SJSA1 (cell line): ENCODE measurements at regions not wholly inside any gene's neighbourhood (a gene's known extent, or its start where the extent isn't known, plus 50 kb on each side); places are given as distances from the start of the nearest gene placed in this dataset.

Source experiments
- DNase-seq, 2 experiments: peaks; one replicate each; pipeline ENCODE4 v3.0.0-alpha.2; 2015 to 2020; ENCODE audit warnings: low spot score in 2 of 2, low read depth in 1 of 2
- H3K27ac ChIP-seq: fragments of 250-450 bp; sonication (Bioruptor Pico); 2 replicates; pipeline ENCODE4 v1.5.1; 2020; ENCODE audit warnings: mild to moderate bottlenecking, moderate library complexity
- H3K27me3 ChIP-seq: fragments of 250-450 bp; sonication (Bioruptor Pico); replicated peaks from 2 replicates; pipeline ENCODE4 v1.5.1; 2020; ENCODE audit warnings: mild to moderate bottlenecking, moderate library complexity
- H3K36me3 ChIP-seq: fragments of 250-450 bp; sonication (Bioruptor Pico); 2 replicates; pipeline ENCODE4 v1.5.1; 2020; ENCODE audit warnings: mild to moderate bottlenecking
- H3K4me1 ChIP-seq: fragments of 250-450 bp; sonication (Bioruptor Pico); replicated peaks from 2 replicates; pipeline ENCODE4 v1.6.1; 2021; ENCODE audit warnings: mild to moderate bottlenecking
- H3K4me3 ChIP-seq: fragments of 250-450 bp; sonication (Bioruptor Pico); 2 replicates; pipeline ENCODE4 v1.5.1; 2020; ENCODE audit warnings: mild to moderate bottlenecking
- H3K9me3 ChIP-seq: fragments of 250-450 bp; sonication (Bioruptor Pico); replicated peaks from 2 replicates; pipeline ENCODE4 v1.5.1; 2020; ENCODE audit warnings: mild to moderate bottlenecking

DNA sequence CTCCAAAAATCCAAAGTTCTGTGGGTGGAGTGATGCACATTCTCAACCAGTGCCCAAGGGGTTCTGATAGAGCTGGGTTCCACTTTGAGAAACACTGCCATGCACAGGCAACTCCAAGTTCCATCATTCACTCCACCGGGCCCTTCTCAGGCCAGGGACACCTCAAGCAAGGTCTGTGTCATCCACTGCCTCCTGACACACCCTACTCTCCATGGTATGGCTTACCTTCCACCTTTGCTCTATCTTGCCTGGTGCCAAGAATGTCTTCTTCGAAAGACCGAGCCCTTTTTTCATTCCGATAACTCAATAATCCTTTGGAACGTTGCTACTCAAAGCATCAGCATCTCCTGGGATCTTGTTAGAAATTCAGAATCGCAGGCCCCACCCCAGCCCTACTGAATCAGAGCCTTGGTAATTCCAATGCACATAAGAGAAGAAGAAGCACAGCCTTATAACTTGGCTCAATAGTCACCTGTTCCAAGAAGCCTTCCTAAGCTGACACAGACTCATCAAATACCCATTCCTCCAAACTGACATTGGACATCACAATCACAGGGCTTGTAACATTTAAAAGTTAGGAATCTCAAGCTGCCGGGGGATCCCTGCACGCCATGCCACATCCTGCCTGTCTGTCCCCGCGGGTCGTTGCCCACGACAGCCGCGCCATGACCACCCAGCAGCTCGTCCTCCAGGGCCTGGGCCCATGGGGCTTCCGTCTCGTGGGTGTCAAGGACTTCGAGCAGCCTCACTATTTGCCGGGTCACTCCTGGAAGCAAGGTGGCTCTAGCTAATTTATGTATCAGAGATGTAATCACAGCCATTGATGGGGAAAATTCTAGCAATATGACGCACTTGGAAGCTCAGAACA lies 66.4 kb downstream of the VCPKMT start:
- H3K36me3 ChIP-seq: no peaks in the 10 kb centered on the region
- no peak overlapping the region for H3K27ac ChIP-seq
- no peak for DNase-seq
- peaks cover 4% of the 10 kb centered on the region; the same call in 1 of the 2 replicates for H3K4me1 ChIP-seq
- H3K27me3 ChIP-seq: no peaks in the 10 kb centered on the region
- H3K9me3 ChIP-seq: no peaks in the 10 kb centered on the region
- no peak overlapping the region for H3K4me3 ChIP-seq

DNA sequence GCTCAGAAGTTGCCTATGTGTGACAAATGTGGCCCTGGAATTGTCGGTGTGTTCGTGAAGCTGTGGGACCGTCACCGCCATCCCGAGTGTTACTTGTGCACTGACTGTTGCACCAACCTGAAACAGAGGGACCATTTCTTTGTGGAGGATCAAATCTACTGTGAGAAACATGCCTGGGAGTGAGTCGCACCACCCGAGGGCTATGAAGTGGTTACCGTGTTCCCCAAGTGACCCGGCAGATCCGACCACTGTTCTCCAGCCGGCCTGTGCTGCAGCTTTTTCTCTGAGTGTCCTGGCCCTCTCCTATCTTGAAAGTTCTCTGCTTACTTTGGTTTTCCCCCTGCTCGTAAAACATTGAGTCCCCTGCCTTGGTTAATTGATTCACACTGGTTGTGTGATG lies 65.3 kb downstream of the VCPKMT start:
- DNase-seq: no peak
- Histone ChIP-seq H3K27ac (no peak overlapping the region), H3K4me3 (no peak overlapping the region), H3K4me1 (no peaks in the 10 kb centered on the region), H3K27me3 (no peaks in the 10 kb centered on the region), H3K9me3 (no peaks in the 10 kb centered on the region), H3K36me3 (no peaks in the 10 kb centered on the region)

DNA sequence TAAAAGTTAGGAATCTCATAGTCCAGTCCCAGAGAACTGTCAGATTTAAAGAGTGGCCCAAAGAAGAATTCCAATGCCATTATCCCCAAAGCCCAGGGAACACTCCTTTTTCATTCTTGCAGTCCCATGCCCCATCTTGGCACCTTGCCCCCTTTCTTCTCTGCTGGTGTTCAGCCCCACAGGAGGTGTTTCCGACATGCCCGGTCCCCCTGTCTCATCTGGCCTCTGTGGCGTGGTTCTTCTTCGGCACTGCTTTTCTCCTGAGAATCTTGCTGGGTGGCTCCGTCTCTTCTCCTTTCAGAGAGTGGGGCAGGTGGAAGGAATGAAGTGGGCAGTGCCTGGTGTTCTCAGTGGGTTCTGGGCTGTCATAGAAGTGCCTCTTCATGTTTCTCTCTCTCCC lies 64.7 kb downstream of the VCPKMT start:
- Histone ChIP-seq H3K9me3 (no peaks in the 10 kb centered on the region), H3K27ac (no peak overlapping the region), H3K36me3 (no peaks in the 10 kb centered on the region), H3K4me3 (no peak overlapping the region), H3K4me1 (no peaks in the 10 kb centered on the region), H3K27me3 (no peaks in the 10 kb centered on the region)
- no peak for DNase-seq

DNA sequence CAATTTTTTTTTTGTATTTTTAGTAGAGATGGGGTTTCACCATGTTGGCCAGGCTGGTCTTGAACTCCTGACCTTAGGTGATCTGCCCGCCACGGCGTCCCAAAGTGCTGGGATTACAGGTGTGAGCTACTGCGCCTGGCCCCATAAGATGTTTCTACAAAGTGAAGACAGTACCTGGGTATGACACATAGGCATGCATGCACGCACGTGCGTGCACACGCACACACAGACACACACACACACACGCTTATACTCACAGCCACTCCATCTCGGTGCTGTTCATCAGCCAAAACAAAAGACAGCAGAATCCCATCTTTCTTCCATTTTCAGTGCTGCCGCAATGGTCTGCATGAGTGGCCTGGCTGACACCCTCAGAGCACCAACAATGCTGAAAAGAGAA lies 63.9 kb downstream of the VCPKMT start:
- Histone ChIP-seq H3K9me3 (no peaks in the 10 kb centered on the region), H3K27me3 (no peaks in the 10 kb centered on the region), H3K27ac (no peak overlapping the region), H3K36me3 (no peaks in the 10 kb centered on the region), H3K4me1 (no peaks in the 10 kb centered on the region), H3K4me3 (no peak overlapping the region)
- DNase-seq: no peak

DNA sequence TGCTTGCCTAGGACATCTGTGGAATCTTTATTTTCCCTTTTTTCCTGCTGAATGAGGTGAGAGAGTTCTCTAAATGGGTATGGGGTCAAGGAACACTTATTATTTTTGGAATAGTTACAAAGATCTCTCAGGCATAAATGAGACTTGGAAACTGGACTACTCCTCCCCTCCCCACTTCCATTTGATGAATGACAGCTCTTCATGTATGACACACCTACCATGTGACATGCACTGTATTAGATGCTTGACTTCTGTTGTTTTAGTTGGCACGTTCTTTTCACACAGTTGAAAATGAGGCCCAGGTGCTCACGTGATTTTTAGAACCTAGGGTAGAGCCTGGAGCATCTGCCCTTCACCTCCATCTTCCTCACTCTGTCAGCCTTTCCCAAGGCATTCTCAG lies 62.4 kb downstream of the VCPKMT start:
- Histone ChIP-seq H3K9me3 (no peaks in the 10 kb centered on the region), H3K4me3 (no peak overlapping the region), H3K27me3 (no peaks in the 10 kb centered on the region), H3K4me1 (no peaks in the 10 kb centered on the region), H3K36me3 (no peaks in the 10 kb centered on the region), H3K27ac (no peak overlapping the region)
- DNase-seq: no peak

DNA sequence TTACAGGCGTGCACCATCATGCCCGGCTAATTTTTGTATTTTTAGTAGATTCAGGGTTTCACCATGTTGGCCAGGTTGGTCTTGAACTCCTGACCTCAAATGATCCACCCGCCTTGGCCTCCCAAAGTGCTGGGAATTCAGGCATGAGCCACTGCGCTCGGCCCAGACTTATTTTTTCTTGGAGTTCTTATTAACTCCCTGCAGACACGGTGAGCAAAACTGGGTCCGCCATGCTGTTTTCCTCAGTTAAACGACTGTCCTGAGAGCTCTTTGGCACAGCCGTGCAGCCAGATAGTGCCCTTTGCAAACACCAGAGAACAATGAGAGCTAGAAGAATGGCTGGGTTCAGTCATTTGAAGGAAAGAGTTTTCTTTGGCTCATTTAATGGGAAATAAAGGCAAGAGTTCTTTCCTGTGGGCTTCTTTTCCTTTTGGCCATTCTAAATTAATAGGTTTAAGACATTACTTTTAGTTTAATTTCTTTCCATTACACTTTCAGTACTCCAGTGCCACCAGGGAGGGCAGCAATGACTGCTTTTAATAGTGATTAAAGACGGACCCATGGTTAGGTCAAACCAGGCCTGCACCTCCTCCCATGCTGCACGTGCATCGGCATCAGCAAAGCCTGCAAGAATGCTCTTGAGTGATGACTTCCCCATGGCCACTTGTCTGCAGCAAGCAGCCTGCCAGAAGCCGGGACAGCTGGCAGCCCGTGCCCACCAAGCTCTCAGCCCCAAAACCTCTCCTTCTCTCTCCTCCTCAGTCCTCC lies 60.7 kb downstream of the VCPKMT start:
- H3K27ac ChIP-seq: no peak overlapping the region
- H3K4me3 ChIP-seq: no peak overlapping the region
- H3K4me1 ChIP-seq: peaks cover 12% of the 10 kb centered on the region
- no peaks in the 10 kb centered on the region for H3K27me3 ChIP-seq
- H3K9me3 ChIP-seq: no peaks in the 10 kb centered on the region
- H3K36me3 ChIP-seq: no peaks in the 10 kb centered on the region
- no peak for DNase-seq

DNA sequence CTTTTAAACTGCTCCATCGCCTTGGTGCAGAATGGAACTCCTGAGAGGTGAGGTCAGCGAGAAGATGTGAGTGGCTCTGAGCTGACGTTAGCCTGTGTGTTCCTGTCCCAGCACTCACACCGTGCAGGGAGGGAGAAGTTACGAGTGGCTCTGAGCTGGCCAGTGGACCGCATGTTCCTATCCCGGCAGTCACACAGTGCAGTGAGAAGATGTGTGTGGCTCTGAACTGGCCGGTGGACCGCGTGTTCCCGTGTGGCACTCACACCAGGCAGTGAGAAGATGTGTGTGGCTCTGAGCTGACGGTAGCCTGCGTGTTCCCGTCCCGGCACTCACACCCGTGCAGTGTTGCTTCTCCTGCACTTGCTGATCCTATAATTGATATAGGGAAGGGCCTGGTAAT lies 59.9 kb downstream of the VCPKMT start:
- Histone ChIP-seq H3K27me3 (no peaks in the 10 kb centered on the region), H3K27ac (no peak overlapping the region), H3K4me1 (peaks cover 20% of the 10 kb centered on the region), H3K36me3 (no peaks in the 10 kb centered on the region), H3K9me3 (no peaks in the 10 kb centered on the region), H3K4me3 (no peak overlapping the region)
- DNase-seq: no peak

DNA sequence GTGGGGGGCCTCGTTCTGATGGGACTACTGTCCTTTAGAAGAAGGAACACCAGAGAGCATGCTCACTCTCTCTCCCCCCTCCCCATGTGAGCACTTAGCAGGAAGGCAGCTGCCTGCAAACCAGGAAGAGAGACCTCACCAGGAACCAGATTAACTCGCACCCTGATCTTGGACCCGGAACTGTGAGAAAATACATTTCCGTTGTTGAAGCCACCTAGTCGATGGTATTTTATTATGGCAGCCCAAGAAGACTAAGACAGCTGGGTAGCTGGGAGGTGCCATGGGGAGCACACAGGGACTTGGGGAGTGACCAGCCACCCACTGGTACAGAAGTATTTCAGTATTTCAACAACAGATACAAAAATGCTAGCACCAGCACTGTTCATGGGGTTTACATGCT lies 59.0 kb downstream of the VCPKMT start:
- no peak for DNase-seq
- Histone ChIP-seq H3K9me3 (no peaks in the 10 kb centered on the region), H3K36me3 (no peaks in the 10 kb centered on the region), H3K27me3 (no peaks in the 10 kb centered on the region), H3K27ac (no peak overlapping the region), H3K4me3 (no peak overlapping the region), H3K4me1 (peaks cover 29% of the 10 kb centered on the region)

DNA sequence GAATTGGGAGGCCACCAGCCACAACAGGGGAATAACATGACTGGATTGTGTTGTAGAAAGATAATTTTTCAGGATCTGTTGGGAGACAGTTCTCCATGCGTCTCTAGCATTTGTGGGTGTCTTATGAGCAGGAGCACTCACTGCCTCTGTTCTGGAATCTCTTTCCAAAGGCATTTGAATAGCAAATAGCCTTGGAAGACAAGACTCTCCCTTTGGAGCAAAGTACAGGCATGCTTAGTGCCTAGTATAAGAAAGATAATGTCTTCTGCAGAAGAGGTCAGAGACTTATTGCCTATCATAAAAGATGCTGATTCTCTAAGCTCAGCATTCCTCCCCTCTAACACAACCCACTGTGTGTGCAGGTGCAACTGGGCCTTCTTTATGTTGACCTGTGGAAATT lies 58.3 kb downstream of the VCPKMT start:
- H3K4me3 ChIP-seq: no peak overlapping the region
- H3K9me3 ChIP-seq: no peaks in the 10 kb centered on the region
- no peak for DNase-seq
- no peak overlapping the region for H3K27ac ChIP-seq
- H3K36me3 ChIP-seq: no peaks in the 10 kb centered on the region
- peaks cover 37% of the 10 kb centered on the region for H3K4me1 ChIP-seq
- H3K27me3 ChIP-seq: no peaks in the 10 kb centered on the region
